ENCODE measurements at regions not wholly inside any gene's neighbourhood (a gene's known extent, or its start where the extent isn't known, plus 50 kb on each side); places are given as distances from the start of the nearest gene placed in this dataset.
"Not testable (repeated sequence)": the region's sequence is repeated elsewhere in the genome, so short reads cannot be mapped to it uniquely, and the experiment has no call there.

DNA sequence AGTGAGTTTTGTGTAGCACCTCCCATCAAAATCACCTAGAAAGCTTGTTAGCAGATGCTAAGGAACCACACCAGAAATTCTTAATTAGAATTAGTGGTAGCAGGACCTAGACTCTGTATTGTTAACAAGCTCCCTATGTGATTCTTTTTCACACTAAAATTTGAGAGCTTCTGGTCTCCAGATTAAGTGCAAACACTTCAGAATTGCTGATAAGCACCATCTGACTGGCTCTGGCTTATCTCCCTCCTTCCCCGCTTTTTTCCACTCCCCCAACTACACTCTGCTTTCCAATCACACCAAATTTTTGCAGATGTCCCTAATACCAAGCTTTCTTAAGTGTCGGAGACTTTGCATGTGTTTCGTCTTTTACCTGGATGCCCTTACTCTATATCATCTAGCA is 410.1 kb upstream of the DPH6 start:
- Histone ChIP-seq H3K9me3 (no peaks in the 10 kb centered on the region), H3K27me3 (no peaks in the 10 kb centered on the region), H3K4me3 (no peak overlapping the region), H3K36me3 (no peaks in the 10 kb centered on the region), H3K27ac (no peak overlapping the region), H3K4me1 (no peaks in the 10 kb centered on the region)
- no peak for DNase-seq
- no peak for TF ChIP-seq POLR2A (IDR thresholded peaks at IDR 0.05)
- no peak for TF ChIP-seq CTCF (IDR thresholded peaks at IDR 0.05)
- WGBS, 2 donors, result 60 to 76% methylated on average over 3 of the region's 3 CpGs
- intact Hi-C loops (cut with DNase I), result no loop called here

DNA sequence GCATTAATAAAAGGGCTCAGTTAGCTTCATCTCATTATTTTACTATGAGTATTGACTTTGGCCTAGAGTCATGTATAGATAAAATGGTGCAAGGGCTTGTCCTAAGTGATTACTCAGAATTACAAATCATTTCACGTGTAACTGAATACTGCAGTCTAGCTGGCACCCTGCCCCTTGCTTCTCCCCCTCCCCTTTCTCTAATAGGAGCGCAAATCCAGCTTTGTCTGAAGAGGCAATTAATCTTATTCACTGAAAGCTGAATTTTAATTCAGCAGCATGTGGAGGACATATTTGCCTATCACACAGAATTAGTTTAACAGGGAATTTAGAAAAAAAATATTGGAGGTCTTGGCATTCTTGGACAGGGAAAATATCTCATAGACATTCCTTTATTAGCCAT is 412.1 kb upstream of the DPH6 start:
- Histone ChIP-seq H3K36me3 (no peaks in the 10 kb centered on the region), H3K4me1 (no peaks in the 10 kb centered on the region), H3K27ac (no peak overlapping the region), H3K27me3 (no peaks in the 10 kb centered on the region), H3K4me3 (no peak overlapping the region), H3K9me3 (no peaks in the 10 kb centered on the region)
- no peak for TF ChIP-seq CTCF (IDR thresholded peaks at IDR 0.05)
- no peak for TF ChIP-seq POLR2A (IDR thresholded peaks at IDR 0.05)
- 29 to 30% methylated on average over 2 of the region's 2 CpGs for WGBS, 2 donors
- DNase-seq, result no peak
- intact Hi-C loops (cut with DNase I), result no loop called here

DNA sequence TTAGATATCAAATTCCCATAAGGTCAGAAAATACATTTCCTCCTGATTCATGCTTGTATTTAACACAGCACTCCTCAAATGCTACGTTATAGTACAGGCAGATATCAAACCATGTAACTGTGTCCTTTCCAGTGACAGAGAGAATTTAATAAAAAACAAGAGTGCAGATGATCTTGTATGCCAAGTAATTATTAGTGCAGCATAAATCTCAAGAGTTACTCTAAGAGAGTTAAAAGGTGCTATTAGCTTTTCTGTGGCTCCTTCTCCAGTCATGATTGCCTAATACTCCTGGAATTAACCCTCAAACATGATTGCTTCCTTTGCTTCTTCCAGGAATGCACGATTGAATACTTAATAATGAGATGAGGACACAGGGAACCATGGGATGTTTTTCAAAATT is 413.0 kb upstream of the DPH6 start:
- Histone ChIP-seq H3K27ac (no peak overlapping the region), H3K27me3 (no peaks in the 10 kb centered on the region), H3K36me3 (no peaks in the 10 kb centered on the region), H3K4me3 (no peak overlapping the region), H3K4me1 (no peaks in the 10 kb centered on the region), H3K9me3 (no peaks in the 10 kb centered on the region)
- whole genome bisulfite sequencing, 2 donors, result 38% methylated on average over 2 of the region's 2 CpGs
- DNase-seq, result no peak
- intact Hi-C loops (cut with DNase I), result no loop called here
- TF ChIP-seq POLR2A (IDR thresholded peaks at IDR 0.05) (no peak), CTCF (IDR thresholded peaks at IDR 0.05) (no peak)

DNA sequence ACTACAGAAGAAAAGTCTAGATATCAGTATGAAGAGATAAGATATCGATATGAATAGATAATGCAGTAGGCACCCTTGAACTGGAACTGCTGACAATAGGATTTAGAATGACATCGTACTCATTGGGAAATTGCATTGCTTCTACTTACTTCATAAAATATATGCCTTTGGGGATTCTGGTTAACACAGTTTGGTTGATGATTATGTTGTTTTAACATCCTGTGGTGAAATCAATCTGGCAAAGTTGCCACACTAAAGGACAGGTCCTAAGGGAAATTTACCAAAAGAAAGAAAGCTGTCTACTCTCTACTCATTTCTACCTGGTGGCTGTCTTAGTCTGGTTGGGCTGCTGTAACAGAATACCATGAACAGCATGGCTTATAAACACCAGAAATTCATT is 417.4 kb upstream of the DPH6 start:
- no peak for TF ChIP-seq CTCF (IDR thresholded peaks at IDR 0.05)
- TF ChIP-seq POLR2A (IDR thresholded peaks at IDR 0.05), result no peak
- intact Hi-C loops (cut with DNase I), result no loop called here

DNA sequence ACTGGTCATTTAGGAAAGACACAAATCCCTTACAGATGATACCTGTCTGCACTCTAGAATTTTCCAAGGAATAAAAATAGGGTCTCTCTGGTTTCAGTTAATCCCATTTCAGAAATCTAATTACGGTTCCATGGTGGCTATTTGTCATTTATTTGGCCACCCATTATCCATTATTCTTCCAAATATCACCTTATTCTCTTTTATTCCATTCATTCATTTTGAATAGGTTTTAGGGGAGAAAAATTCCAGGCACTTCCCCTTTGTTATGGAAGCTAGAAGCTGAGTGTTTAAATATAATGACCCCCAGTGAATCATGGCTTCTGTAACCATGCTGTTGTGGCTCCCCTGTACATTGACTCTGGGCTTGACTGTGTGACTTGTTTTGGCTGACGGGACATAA is 420.8 kb upstream of the DPH6 start:
- intact Hi-C loops (cut with DNase I), result no loop called here
- no peaks in the 10 kb centered on the region for H3K9me3 ChIP-seq
- H3K27ac ChIP-seq, result no peak overlapping the region
- WGBS, 2 donors, result 39 to 74% methylated on average over 1 to 2 of the region's 2 CpGs
- no peaks in the 10 kb centered on the region for H3K36me3 ChIP-seq
- H3K27me3 ChIP-seq, result no peaks in the 10 kb centered on the region
- TF ChIP-seq CTCF (IDR thresholded peaks at IDR 0.05) (no peak), POLR2A (IDR thresholded peaks at IDR 0.05) (no peak)
- no peak for DNase-seq
- no peaks in the 10 kb centered on the region for H3K4me1 ChIP-seq
- no peak overlapping the region for H3K4me3 ChIP-seq

More for the DNA sequence above, 417.4 kb upstream of the DPH6 start:
- H3K4me1 ChIP-seq, result no peaks in the 10 kb centered on the region
- no peaks in the 10 kb centered on the region for H3K27me3 ChIP-seq
- 80 to 86% methylated on average over 2 of the region's 2 CpGs for WGBS, 2 donors
- no peaks in the 10 kb centered on the region for H3K36me3 ChIP-seq
- no peaks in the 10 kb centered on the region for H3K9me3 ChIP-seq
- H3K4me3 ChIP-seq, result no peak overlapping the region
- H3K27ac ChIP-seq, result no peak overlapping the region
- no peak for DNase-seq

- H3K27ac ChIP-seq; H3K4me3 ChIP-seq; DNase-seq; H3K4me1 ChIP-seq; H3K36me3 ChIP-seq; H3K9me3 ChIP-seq; H3K27me3 ChIP-seq; intact Hi-C loops (cut with DNase I): not testable (repeated sequence)
- WGBS, 2 donors, result 86 to 88% methylated on average over 7 to 17 of the region's 17 CpGs
Measured at GRCh38 chr15:35967968-35968367, 422.0 kb upstream of the DPH6 start.

All from esophagus squamous epithelium (tissue), 5 donors.